COR-L47 (cell line): ENCODE measurements at regions not wholly inside any gene's neighbourhood (a gene's known extent, or its start where the extent isn't known, plus 50 kb on each side); places are given as distances from the start of the nearest gene placed in this dataset.
"Not testable (repeated sequence)": the region's sequence is repeated elsewhere in the genome, so short reads cannot be mapped to it uniquely, and the experiment has no call there.

Experiments
- DNase-seq: peaks from one replicate; lab custom pipeline; 2025; lab: John Stamatoyannopoulos, UW

- no peak for DNase-seq
These were observed 166.4 kb upstream of the NT5E start for GRCh38 chr6:85283436-85283835.

- no peak for DNase-seq
These were observed 171.3 kb upstream of the NT5E start for GRCh38 chr6:85278466-85279035.

- not testable (repeated sequence) for DNase-seq
These were observed 173.9 kb upstream of the NT5E start for GRCh38 chr6:85276026-85276425.

GRCh38 chr6:85275338-85275985, 174.4 kb upstream of the NT5E start:
- DNase-seq, result no peak

GRCh38 chr6:85273870-85274269, 176.0 kb upstream of the NT5E start:
- no peak for DNase-seq

GRCh38 chr6:85273046-85273445, 176.8 kb upstream of the NT5E start:
- no peak for DNase-seq

- no peak for DNase-seq
These were observed 177.3 kb upstream of the NT5E start for GRCh38 chr6:85272592-85272991.

- DNase-seq, result no peak
These were observed 187.3 kb upstream of the NT5E start for GRCh38 chr6:85262621-85263020.

- no peak for DNase-seq
These were observed 188.6 kb upstream of the NT5E start for GRCh38 chr6:85261271-85261670.

GRCh38 chr6:85255661-85256060, 194.2 kb upstream of the NT5E start:
- DNase-seq, result no peak

- DNase-seq, result no peak
These were observed 197.3 kb upstream of the NT5E start for GRCh38 chr6:85252552-85252951.

GRCh38 chr6:85252085-85252484, 197.8 kb upstream of the NT5E start:
- DNase-seq, result no peak

GRCh38 chr6:85251300-85251699, 198.6 kb upstream of the NT5E start:
- DNase-seq, result no peak

GRCh38 chr6:85250586-85251220, 199.2 kb upstream of the NT5E start:
- DNase-seq, result no peak

- no peak for DNase-seq
These were observed 204.9 kb upstream of the NT5E start for GRCh38 chr6:85245004-85245403.

GRCh38 chr6:85241498-85242052, 208.3 kb upstream of the NT5E start:
- DNase-seq, result no peak

- DNase-seq, result no peak
These were observed 209.0 kb upstream of the NT5E start for GRCh38 chr6:85240787-85241385.

- no peak for DNase-seq
These were observed 212.4 kb upstream of the NT5E start for GRCh38 chr6:85237478-85237877.

- DNase-seq, result no peak
These were observed 213.2 kb upstream of the NT5E start for GRCh38 chr6:85236636-85237035.

- not testable (repeated sequence) for DNase-seq
These were observed 222.5 kb upstream of the NT5E start for GRCh38 chr6:85227345-85227744.

- DNase-seq, result not testable (repeated sequence)
These were observed 237.1 kb upstream of the NT5E start for GRCh38 chr6:85212794-85213193.

- no peak for DNase-seq
These were observed 254.6 kb upstream of the NT5E start for GRCh38 chr6:85195243-85195642.

GRCh38 chr6:85193339-85193738, 256.5 kb upstream of the NT5E start:
- DNase-seq, result no peak
